ENCODE measurements at regions not wholly inside any gene's neighbourhood (a gene's known extent, or its start where the extent isn't known, plus 50 kb on each side); places are given as distances from the start of the nearest gene placed in this dataset.

GRCh38 chr7:41885748-41886147 lies 182.9 kb upstream of the INHBA start:
- TF ChIP-seq POLR2A (IDR thresholded peaks at IDR 0.05; ENCODE audit: low read depth, low read length) (no peak), POLR2AphosphoS5 (IDR thresholded peaks at IDR 0.05; ENCODE audit: low read depth, low read length) (no peak), TAF1 (IDR thresholded peaks at IDR 0.05; ENCODE audit: borderline replicate concordance, low read depth, low read length) (no peak)
